Amniotic epithelial cell (primary cell): ENCODE measurements at regions not wholly inside any gene's neighbourhood (a gene's known extent, or its start where the extent isn't known, plus 50 kb on each side); places are given as distances from the start of the nearest gene placed in this dataset.

Experiments used
- DNase-seq: peaks from one replicate; pipeline ENCODE4 v3.0.0-alpha.2; 2010; ENCODE audit warnings: low read depth

GRCh38 chr2:11953258-11953657 lies 206.8 kb downstream of the LPIN1 start:
- no peak for DNase-seq

- no peak for DNase-seq
Observed at GRCh38 chr2:11955314-11955713, 208.9 kb downstream of the LPIN1 start.

- no peak for DNase-seq
Observed at GRCh38 chr2:11955884-11956291, 209.5 kb downstream of the LPIN1 start.

- no peak for DNase-seq
Observed at GRCh38 chr2:11962707-11963328, 216.4 kb downstream of the LPIN1 start.

GRCh38 chr2:11963966-11964365 lies 217.5 kb downstream of the LPIN1 start:
- DNase-seq = no peak

- DNase-seq = peak; percentile 90
Observed at GRCh38 chr2:11967946-11968465, 221.6 kb downstream of the LPIN1 start.

GRCh38 chr2:11968521-11968920 lies 222.1 kb downstream of the LPIN1 start:
- no peak for DNase-seq

GRCh38 chr2:11969774-11970173 lies 223.3 kb downstream of the LPIN1 start:
- no peak for DNase-seq

GRCh38 chr2:11974573-11974972 lies 228.1 kb downstream of the LPIN1 start:
- no peak for DNase-seq

GRCh38 chr2:11975373-11975772 lies 228.9 kb downstream of the LPIN1 start:
- no peak for DNase-seq

- DNase-seq = no peak
Observed at GRCh38 chr2:11976073-11976472, 229.6 kb downstream of the LPIN1 start.

GRCh38 chr2:11977766-11978524 lies 231.5 kb downstream of the LPIN1 start:
- DNase-seq = no peak

GRCh38 chr2:11980809-11981208 lies 234.4 kb downstream of the LPIN1 start:
- DNase-seq = peak; percentile 9

GRCh38 chr2:11983401-11983800 lies 237.0 kb downstream of the LPIN1 start:
- no peak for DNase-seq

GRCh38 chr2:11983870-11984269 lies 237.4 kb downstream of the LPIN1 start:
- DNase-seq = no peak

GRCh38 chr2:11984316-11985158 lies 238.1 kb downstream of the LPIN1 start:
- DNase-seq = no peak

- DNase-seq = no peak
Observed at GRCh38 chr2:11985817-11986566, 239.6 kb downstream of the LPIN1 start.

GRCh38 chr2:11987151-11987550 lies 240.7 kb downstream of the LPIN1 start:
- no peak for DNase-seq

GRCh38 chr2:11988691-11989353 lies 242.4 kb downstream of the LPIN1 start:
- no peak for DNase-seq

GRCh38 chr2:11989354-11989703 lies 242.9 kb downstream of the LPIN1 start:
- no peak for DNase-seq

- DNase-seq = no peak
Observed at GRCh38 chr2:11990576-11990975, 244.1 kb downstream of the LPIN1 start.
